Fibroblast of lung (primary cell): ENCODE measurements at regions not wholly inside any gene's neighbourhood (a gene's known extent, or its start where the extent isn't known, plus 50 kb on each side); places are given as distances from the start of the nearest gene placed in this dataset.

ENCODE experiments used
- DNase-seq, 2 donors: peaks; one replicate each; pipeline versions ENCODE4 v3.0.0 to v3.0.0-alpha.2; 2010; ENCODE audit warnings: low read depth in 2 of 2
- H2AFZ ChIP-seq: 2 replicates; pipeline ENCODE4 v1.5.1; 2012; ENCODE audit warnings: low read length, control low read depth, inconsistent platforms
- H3K27ac ChIP-seq: 2 replicates; pipeline ENCODE4 v1.5.1; 2011; ENCODE audit warnings: low read length, control low read depth; ENCODE audit not compliant: insufficient read depth
- H3K27me3 ChIP-seq: 2 replicates; pipeline ENCODE4 v1.5.1; 2011; ENCODE audit warnings: mild to moderate bottlenecking, low read length; ENCODE audit not compliant: control insufficient read depth, insufficient read depth
- H3K36me3 ChIP-seq: 2 replicates; pipeline ENCODE4 v1.5.1; 2011; ENCODE audit warnings: low read length; ENCODE audit not compliant: control insufficient read depth, insufficient read depth
- H3K4me1 ChIP-seq: 2 replicates; pipeline ENCODE4 v1.5.1; 2011; ENCODE audit warnings: low read length; ENCODE audit not compliant: control insufficient read depth, insufficient read depth; ENCODE audit errors: extremely low read depth
- H3K4me2 ChIP-seq: 2 replicates; pipeline ENCODE4 v1.5.1; 2011; ENCODE audit warnings: low read length, control low read depth; ENCODE audit not compliant: insufficient read depth; ENCODE audit errors: extremely low read depth
- H3K4me3 ChIP-seq, 4 experiments: fragments of 200-600 bp in 1 of 4; sonication (generic) in 1 of 4; replicated peaks in 1 of 4; 2 replicates each; pipeline ENCODE4 v1.5.1; 2011 to 2016; ENCODE audit warnings: low read length in 4 of 4, low read depth in 3 of 4, mild to moderate bottlenecking in 3 of 4, control low read depth in 2 of 4, inconsistent platforms in 1 of 4, mixed read lengths in 1 of 4; ENCODE audit not compliant: insufficient read depth in 1 of 4; ENCODE audit errors: control extremely low read depth in 1 of 4
- H3K79me2 ChIP-seq: 2 replicates; pipeline ENCODE4 v1.5.1; 2012; ENCODE audit warnings: mild to moderate bottlenecking, low read length, inconsistent platforms; ENCODE audit not compliant: control insufficient read depth, insufficient read depth
- H3K9ac ChIP-seq: 2 replicates; pipeline ENCODE4 v1.5.1; 2011; ENCODE audit warnings: mild to moderate bottlenecking, low read length, control low read depth; ENCODE audit not compliant: insufficient read depth
- H3K9me3 ChIP-seq: 2 replicates; pipeline ENCODE4 v1.5.1; 2012; ENCODE audit warnings: low read depth, low read length; ENCODE audit not compliant: control insufficient read depth, insufficient read depth
- H4K20me1 ChIP-seq: 2 replicates; pipeline ENCODE4 v1.5.1; 2011; ENCODE audit warnings: low read length; ENCODE audit not compliant: control insufficient read depth, insufficient read depth; ENCODE audit errors: extremely low read depth
- CTCF ChIP-seq, 2 donors: IDR thresholded peaks in 1 of 2; conservative IDR thresholded peaks in 1 of 2; 1 replicate in 1 of 2; 2 replicates in 1 of 2; pipeline ENCODE4 v1.5.1; 2011 to 2012; ENCODE audit warnings: low read length in 2 of 2, control low read depth in 1 of 2, inconsistent platforms in 1 of 2, low read depth in 1 of 2, mild to moderate bottlenecking in 1 of 2
- EZH2 ChIP-seq: IDR thresholded peaks from 2 replicates; pipeline ENCODE4 v1.5.1; 2012; ENCODE audit warnings: low read length, control low read depth, mild to moderate bottlenecking; ENCODE audit errors: missing control alignments

DNA sequence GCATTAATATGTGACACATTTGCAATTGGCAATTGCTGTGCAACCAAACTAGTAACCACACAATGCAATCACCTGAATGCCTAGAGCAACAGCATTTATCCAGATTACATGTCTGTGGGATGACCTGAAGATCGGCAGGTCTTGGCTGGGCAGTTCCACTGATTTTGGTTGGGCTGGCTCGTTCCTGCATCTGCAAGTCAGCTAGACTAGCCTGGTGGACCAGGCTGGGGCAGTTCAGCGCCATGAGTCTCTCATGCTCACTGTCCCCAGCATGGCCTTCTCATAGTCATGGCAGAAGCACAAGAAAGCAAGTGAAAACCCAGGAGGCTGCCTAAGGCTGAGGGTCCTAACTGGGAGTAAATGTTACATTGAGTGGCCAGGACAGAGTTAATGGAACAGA is 229.1 kb upstream of the TSHZ3 start:
- H3K36me3 ChIP-seq = no peaks in the 10 kb centered on the region
- no peaks in the 10 kb centered on the region for H4K20me1 ChIP-seq
- no peaks in the 10 kb centered on the region for H3K9me3 ChIP-seq
- H3K79me2 ChIP-seq = no peaks in the 10 kb centered on the region
- H3K4me3 ChIP-seq = no peak overlapping the region
- DNase-seq = no peak
- H3K27ac ChIP-seq = no peak overlapping the region
- no peak overlapping the region for H2AFZ ChIP-seq
- H3K9ac ChIP-seq = no peak overlapping the region
- H3K27me3 ChIP-seq = no peaks in the 10 kb centered on the region
- TF ChIP-seq CTCF (conservative IDR thresholded peaks at IDR 0.05 in 1 of 2, IDR thresholded peaks at IDR 0.05 in 1 of 2; ENCODE audit: low read depth in 1 of 2, low read length in 2 of 2) = no peak
- TF ChIP-seq EZH2 = no peak
- H3K4me1 ChIP-seq = no peaks in the 10 kb centered on the region
- no peak overlapping the region for H3K4me2 ChIP-seq

- no peaks in the 10 kb centered on the region for H3K9me3 ChIP-seq
- peak in 1 of 2 donors; percentile 82 for DNase-seq
- H3K4me3 ChIP-seq = no peak overlapping the region
- H3K4me2 ChIP-seq = no peak overlapping the region
- H3K27me3 ChIP-seq = no peaks in the 10 kb centered on the region
- H3K79me2 ChIP-seq = no peaks in the 10 kb centered on the region
- H3K4me1 ChIP-seq = no peaks in the 10 kb centered on the region
- H3K36me3 ChIP-seq = no peaks in the 10 kb centered on the region
- no peak overlapping the region for H3K9ac ChIP-seq
- no peaks in the 10 kb centered on the region for H4K20me1 ChIP-seq
- H3K27ac ChIP-seq = no peak overlapping the region
- H2AFZ ChIP-seq = no peak overlapping the region
- no peak for TF ChIP-seq EZH2
- TF ChIP-seq CTCF (conservative IDR thresholded peaks at IDR 0.05 in 1 of 2, IDR thresholded peaks at IDR 0.05 in 1 of 2; ENCODE audit: low read depth in 1 of 2, low read length in 2 of 2) = no peak
Measured at GRCh38 chr19:31583148-31583547, 233.9 kb upstream of the TSHZ3 start.

GRCh38 chr19:31586282-31586681 is 237.0 kb upstream of the TSHZ3 start:
- no peak for TF ChIP-seq CTCF (conservative IDR thresholded peaks at IDR 0.05 in 1 of 2, IDR thresholded peaks at IDR 0.05 in 1 of 2; ENCODE audit: low read depth in 1 of 2, low read length in 2 of 2)
- TF ChIP-seq EZH2 = no peak
- Histone ChIP-seq H4K20me1 (no peaks in the 10 kb centered on the region), H3K27ac (no peak overlapping the region), H3K9me3 (no peaks in the 10 kb centered on the region), H3K4me2 (no peak overlapping the region), H3K4me3 (no peak overlapping the region), H2AFZ (no peak overlapping the region), H3K4me1 (no peaks in the 10 kb centered on the region), H3K36me3 (no peaks in the 10 kb centered on the region), H3K79me2 (no peaks in the 10 kb centered on the region), H3K9ac (no peak overlapping the region), H3K27me3 (no peaks in the 10 kb centered on the region)
- DNase-seq = peak; percentile 66 to 82
